ENCODE measurements at regions not wholly inside any gene's neighbourhood (a gene's known extent, or its start where the extent isn't known, plus 50 kb on each side); places are given as distances from the start of the nearest gene placed in this dataset.

DNA sequence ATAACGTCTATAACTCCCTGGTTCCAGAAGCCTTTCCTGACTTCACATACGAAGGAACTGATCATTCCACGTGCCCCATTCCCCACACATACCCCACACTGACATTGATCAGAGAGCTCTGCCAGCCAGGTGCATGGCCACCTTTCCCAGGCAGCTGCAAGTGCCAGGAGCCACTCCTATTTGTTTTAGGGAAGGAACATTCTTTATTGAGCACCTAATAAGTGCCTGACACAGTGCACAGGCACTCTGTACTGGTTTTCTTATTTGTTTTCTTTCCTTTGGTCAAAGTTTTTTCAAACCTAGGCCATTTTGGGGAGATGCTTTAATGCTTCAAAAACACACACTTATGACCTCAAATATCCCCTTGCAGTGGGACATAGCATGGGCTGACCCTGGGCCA lies 50.0 kb downstream of the PITPNM2 start:
- DNase-seq, result no peak
- TF ChIP-seq CTCF (IDR thresholded peaks at IDR 0.05), result no peak
- H3K36me3 Mint-ChIP-seq (ENCODE audit: low read depth), result no peaks in the 10 kb centered on the region
- peaks cover 10% of the 10 kb centered on the region; the same call in 1 of the 2 replicates for H3K4me1 Mint-ChIP-seq (ENCODE audit: low read depth)
- H3K27ac Mint-ChIP-seq, result no peak overlapping the region
- H3K27me3 Mint-ChIP-seq (ENCODE audit: insufficient read depth), result peaks cover 26% of the 10 kb centered on the region
- H3K4me3 Mint-ChIP-seq, result no peak overlapping the region
- no peaks in the 10 kb centered on the region for H3K9me3 Mint-ChIP-seq

DNA sequence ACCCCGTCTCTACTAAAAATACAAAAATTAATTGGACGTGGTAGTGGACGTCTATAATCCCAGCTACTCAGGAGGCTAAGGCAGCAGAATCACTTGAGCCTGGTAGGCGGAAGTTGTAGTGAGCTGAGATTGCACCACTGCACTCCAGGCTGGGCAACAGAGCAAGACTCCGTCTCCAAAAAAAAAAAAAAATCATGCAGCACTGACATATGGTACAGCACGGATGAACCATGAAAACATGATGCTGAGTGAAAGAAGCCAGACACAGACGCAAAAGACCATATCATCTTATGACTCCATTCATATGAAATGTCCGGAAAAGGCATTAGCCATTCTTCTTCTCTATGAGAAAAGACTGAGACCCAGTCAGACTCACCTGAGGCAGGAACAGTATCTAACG lies 50.4 kb downstream of the PITPNM2 start:
- Mint-ChIP-seq H3K9me3 (no peaks in the 10 kb centered on the region), H3K27ac (no peak overlapping the region), H3K27me3 (ENCODE audit: insufficient read depth) (peaks cover 24% of the 10 kb centered on the region), H3K36me3 (ENCODE audit: low read depth) (no peaks in the 10 kb centered on the region), H3K4me1 (ENCODE audit: low read depth) (peaks cover 11% of the 10 kb centered on the region), H3K4me3 (no peak overlapping the region)
- DNase-seq, result no peak
- TF ChIP-seq CTCF (IDR thresholded peaks at IDR 0.05), result no peak

- Mint-ChIP-seq H3K4me3 (no peak overlapping the region), H3K4me1 (ENCODE audit: low read depth) (peaks cover 19% of the 10 kb centered on the region)
- TF ChIP-seq CTCF (IDR thresholded peaks at IDR 0.05), result no peak
Measured at GRCh38 chr12:123099560-123100192, 51.2 kb downstream of the PITPNM2 start.

GRCh38 chr12:123098780-123099179 lies 52.1 kb downstream of the PITPNM2 start:
- H3K27me3 Mint-ChIP-seq (ENCODE audit: insufficient read depth), result peaks cover 19% of the 10 kb centered on the region
- no peak for TF ChIP-seq CTCF (IDR thresholded peaks at IDR 0.05)
- H3K4me1 Mint-ChIP-seq (ENCODE audit: low read depth), result peaks cover 25% of the 10 kb centered on the region
- H3K36me3 Mint-ChIP-seq (ENCODE audit: low read depth), result no peaks in the 10 kb centered on the region
- no peak overlapping the region for H3K4me3 Mint-ChIP-seq
- no peak for DNase-seq
- no peak overlapping the region for H3K27ac Mint-ChIP-seq
- H3K9me3 Mint-ChIP-seq, result no peaks in the 10 kb centered on the region

More at GRCh38 chr12:123099560-123100192, 51.2 kb downstream of the PITPNM2 start:
- Mint-ChIP-seq H3K27ac (no peak overlapping the region), H3K27me3 (ENCODE audit: insufficient read depth) (peaks cover 21% of the 10 kb centered on the region), H3K36me3 (ENCODE audit: low read depth) (no peaks in the 10 kb centered on the region), H3K9me3 (no peaks in the 10 kb centered on the region)
- DNase-seq, result no peak

DNA sequence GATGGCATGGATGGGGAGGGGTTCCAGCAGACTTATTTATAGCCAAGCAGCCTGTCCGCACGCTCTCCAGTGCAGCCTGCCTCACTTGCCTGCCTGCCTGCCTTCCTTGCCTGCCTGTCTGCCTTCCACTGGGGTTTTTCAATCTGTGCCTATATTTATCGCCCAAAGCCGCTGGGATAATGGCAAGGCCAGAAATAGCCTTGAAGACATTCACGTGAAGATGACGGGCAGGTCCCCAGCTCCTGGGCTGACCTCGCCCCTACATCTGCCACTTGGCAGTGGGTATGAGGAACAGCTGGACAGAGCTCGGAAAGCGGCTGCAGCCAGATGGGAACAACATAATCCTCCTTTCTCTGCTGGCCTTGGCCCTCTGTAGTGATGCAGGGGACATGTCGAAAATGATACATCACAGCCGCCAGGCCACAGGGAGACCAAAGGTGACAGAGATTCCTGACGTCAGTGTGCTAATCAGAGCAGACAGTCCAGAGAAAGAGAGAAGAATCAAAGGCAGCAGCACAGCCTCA lies 53.3 kb downstream of the PITPNM2 start:
- peaks cover 19% of the 10 kb centered on the region for H3K27me3 Mint-ChIP-seq (ENCODE audit: insufficient read depth)
- DNase-seq, result no peak
- no peaks in the 10 kb centered on the region for H3K9me3 Mint-ChIP-seq
- no peak overlapping the region for H3K4me3 Mint-ChIP-seq
- no peak for TF ChIP-seq CTCF (IDR thresholded peaks at IDR 0.05)
- H3K4me1 Mint-ChIP-seq (ENCODE audit: low read depth), result peaks cover 21% of the 10 kb centered on the region
- 0 out of 2 replicates have a peak, but pooled peaks cover 4% of the 10 kb centered on the region for H3K36me3 Mint-ChIP-seq (ENCODE audit: low read depth)
- H3K27ac Mint-ChIP-seq, result no peak overlapping the region
